NCI-H2196 (cell line): ENCODE measurements at regions not wholly inside any gene's neighbourhood (a gene's known extent, or its start where the extent isn't known, plus 50 kb on each side); places are given as distances from the start of the nearest gene placed in this dataset.

Source experiments
- DNase-seq: peaks from one replicate; lab custom pipeline; 2025; ENCODE audit not compliant: unreplicated experiment; lab: John Stamatoyannopoulos, UW

DNA sequence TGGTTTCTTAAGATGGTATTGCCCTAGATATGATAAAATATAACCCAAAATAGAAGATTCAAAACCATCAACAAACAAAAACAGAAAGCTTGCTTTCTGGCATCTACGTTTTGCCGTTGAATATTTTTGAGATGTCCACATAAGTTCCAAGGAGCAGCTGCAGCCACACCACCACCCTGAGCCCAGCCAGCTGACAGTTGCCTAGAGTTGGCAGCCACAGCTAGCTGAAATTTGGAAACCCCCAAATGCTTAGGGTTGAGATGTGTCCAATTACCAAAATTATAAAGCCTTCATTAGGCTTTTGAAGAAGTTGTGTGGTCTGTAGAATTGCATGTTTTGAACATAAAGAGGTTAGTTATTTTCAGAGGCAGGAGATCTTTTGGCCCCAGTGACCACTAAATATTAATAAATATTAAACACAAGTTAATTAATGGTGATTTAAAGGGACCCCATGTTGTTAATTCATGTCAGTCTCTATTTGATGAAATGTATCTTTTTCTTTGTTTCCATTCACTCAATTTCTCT is 118.1 kb upstream of the DTNA start:
- DNase-seq, result no peak

DNA sequence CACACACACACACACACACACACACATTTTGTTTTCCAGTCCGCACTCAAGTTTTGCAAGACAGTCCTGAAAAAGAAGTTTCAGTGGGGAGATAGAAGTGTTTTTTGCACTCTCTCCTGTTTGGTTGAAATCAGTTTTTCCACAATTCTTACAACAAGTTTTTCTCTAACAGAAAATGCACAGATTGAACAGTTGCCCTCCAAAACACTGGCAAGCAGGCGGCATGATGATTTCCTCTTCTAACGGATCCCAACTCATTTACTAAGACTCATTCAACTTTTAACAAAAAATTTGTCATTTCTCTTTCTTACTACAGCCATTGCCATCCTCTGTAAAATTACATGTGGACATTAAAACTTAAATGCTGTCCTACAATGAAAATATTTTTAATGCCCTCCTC is 117.6 kb upstream of the DTNA start:
- no peak for DNase-seq

DNA sequence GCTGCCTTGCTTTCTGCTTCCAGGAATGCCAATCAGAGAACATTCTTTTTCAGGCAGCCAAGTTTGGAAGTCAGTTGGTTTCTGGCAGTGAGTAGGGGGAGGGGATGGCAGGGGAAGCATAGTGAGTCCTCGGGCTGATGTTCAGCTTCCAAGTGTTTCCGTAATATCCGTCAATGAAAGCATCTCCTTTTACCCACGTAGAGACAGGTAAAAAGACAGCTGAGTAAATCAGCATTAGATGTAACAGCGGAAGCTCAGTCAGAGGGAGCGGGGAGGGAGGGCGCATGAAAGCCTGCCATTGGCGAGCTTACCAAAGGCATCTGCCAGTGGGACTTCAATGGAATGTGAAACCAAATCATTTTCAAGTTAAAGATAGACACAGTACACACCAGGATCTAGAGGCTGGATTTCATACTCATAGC is 117.1 kb upstream of the DTNA start:
- DNase-seq, result peak; percentile 29

DNA sequence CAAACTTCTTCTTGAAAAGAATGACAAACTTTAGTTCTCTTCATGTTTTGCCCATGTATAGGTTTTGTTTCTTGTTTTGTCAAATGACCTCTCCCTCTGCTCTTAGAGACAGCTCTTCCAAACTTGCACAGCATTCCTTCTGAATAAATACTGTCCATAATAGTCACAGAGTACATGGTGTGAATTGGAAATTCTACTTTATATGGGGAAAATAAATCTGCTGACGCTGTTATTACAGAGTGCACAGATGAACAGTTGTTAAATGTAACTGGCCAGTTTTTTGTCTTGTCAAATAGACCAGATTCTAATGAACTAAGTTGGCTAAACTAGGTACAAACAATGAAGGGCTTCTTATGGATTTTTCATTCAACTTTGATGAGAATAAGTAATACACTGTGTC is 115.8 kb upstream of the DTNA start:
- no peak for DNase-seq

DNA sequence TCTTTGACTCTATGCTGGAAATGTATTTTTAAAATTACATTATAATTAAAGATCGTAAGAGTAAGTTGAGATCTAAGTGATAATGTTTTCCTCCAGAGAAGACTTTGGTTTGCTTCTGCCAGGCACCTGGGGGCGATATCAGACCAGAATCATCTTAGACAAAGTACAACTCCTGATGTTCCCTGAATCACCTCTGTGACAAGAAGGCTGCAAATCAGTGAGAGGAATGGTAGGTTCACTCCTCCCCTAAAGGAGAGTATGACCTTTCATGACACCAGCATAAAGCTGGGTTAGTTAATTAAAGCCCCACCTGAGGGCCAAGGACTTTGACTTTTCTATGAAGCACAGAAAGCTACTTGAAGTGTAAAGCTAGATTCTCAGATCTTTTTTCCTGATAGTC is 114.4 kb upstream of the DTNA start:
- DNase-seq, result peak; percentile 45

DNA sequence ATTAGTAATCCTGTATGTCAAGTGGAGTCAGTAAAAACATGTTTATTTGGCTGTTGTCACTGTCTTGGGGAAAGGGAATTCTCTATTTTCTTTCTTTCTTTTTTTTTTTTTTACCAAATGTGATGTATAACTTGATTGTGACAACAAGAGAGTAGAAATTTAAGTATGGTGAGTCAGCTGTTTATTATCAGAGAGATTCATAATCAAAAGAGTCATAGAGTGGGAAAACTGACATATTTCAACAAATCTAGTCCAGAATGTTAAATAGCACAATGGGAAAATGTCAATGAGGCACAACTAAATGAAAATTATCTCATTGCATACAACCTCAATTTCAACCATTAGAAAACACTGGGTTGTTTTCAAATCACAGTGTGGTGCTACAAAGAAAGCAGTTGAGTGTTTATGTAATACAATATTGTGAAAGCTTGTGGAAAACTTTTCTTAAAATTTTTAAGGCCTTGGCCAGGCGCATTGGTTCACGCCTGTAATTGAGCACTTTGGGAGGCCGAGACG is 111.9 kb upstream of the DTNA start:
- no peak for DNase-seq

DNA sequence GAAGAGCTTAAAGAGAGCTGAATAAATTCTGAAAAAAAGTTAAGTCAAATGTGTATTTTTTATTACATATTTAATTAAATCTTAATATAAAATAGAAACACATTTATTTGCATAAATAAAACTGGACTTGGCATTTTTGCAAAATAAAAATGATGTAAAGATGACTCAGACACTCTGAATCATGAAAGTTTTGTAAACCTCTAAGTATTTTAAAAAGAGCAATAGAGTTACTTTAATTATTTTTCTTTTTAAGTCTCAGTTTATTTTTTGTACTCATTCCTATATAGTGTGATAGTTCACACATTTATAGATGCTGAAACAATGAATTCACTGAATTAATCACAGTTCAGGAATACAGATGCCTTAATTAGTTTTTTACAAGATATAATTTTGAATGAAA is 109.9 kb upstream of the DTNA start:
- DNase-seq, result no peak

DNA sequence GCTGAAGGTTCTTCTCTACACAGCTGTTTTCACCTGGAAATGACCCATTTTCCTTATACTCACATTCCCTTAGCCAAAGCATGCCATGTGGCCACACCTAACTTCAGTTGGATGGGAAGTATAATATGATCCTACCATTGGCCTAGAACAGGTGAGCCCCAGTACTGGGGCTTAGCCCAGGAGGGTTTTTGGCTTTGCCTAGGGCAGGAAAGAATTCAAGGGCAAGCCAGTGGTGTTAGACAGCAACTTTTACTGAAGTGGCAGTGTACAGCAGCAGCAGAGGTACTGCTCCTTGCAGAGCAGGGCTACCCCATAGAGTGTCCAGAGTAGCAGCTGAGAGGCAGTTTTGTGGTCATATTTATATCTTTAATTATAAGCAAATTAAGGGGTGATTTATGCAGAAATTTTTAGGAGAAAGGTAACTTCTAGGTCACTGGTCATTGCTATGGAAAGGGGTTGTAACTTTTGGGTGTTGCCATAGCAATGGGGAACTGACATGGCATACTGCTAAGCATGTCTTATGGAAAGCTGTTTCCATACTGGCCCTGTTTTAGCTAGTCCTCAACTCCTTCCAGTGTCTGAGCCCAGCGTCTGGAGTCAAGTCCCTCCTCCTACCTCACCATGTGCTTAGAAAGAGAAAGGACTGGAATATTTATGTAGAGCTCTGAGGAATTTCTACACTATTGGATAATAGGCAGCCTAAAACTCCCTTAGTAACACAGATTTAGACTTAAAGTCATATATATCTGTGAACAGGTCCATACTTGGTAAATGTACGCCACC is 109.0 kb upstream of the DTNA start:
- DNase-seq, result no peak

DNA sequence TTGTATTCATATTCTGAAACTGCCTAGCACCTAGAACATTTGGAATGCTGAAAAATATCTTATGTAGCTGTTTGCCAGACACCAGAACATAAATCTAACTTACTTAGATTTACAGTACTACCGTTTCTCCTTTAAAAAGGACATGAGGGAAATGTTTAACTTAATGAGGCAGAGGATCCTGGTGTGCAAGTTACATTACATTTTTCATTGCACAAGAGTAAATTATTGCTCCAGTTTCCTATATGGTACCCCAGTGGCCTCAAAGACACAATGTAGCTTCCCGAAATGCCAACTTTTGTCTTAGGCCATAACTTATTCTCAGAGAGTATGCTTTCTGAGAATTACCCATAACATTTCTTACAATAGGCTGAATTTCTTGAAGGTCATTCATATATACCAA is 105.5 kb upstream of the DTNA start:
- DNase-seq, result no peak

DNA sequence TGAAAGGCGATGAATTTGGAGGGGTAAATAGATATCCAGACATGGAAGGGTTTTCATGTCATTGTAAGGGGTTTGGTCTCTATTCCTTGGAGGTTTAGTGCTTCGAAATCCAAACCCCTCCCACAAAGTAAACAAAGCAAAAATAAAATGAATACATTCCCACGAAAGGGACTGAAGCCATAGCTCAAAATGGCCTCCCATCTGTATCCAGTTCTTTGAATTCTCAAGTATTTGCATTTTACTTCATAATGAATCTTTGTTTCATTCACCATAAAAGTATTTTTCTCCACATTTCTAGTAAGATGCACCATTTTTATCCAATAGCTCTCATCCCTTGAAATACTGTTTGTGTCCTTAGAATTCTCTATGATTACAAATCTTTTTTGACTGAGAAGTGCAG is 103.2 kb upstream of the DTNA start:
- no peak for DNase-seq

DNA sequence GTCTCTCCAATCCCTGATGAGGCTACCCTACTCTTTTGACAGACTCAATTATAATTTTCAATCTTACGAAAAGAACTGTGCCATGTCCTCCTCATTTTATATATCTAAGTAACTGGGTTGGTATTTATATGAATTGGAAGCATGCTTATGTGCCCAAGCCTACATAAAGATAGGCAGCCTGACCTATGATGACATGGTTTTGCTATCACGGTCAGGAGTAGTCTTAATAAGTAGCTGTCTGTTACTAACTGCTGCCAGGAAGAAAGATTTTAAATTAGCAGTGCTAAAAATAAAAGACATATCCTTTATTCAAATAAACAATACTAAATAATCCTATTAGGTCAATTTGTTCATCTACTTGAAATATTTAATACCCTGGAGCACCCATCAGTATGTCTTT is 102.0 kb upstream of the DTNA start:
- DNase-seq, result no peak

DNA sequence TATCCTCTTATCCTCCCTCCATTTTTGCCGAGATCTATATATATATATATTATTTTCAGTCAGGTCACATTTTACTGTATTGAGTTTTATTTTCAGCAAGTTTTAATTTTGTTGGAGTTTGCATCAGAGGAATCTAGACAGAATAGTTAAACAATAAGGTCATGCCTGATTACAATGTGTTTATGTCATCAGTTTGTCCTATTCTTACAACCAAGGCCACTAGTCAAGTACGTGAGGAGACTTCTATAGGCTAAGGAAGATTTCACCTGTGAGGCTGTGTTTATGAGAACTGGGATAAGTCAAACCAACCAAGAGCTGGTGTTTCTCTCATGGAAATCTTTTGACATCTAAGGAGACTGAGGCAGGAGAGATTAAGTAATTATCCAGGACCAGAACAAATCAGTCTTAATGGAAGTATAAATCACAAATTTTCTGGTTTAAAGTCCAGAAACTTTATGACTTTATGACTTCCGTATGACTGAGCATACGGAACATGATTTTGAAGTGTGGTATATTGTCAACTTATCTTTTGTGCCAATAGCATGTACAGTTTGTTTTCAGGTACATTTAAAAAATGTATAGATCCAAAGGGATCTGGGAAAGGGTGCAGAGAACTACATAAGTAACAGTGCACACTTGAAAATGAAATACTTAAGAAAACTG is 100.0 kb upstream of the DTNA start:
- DNase-seq, result no peak

DNA sequence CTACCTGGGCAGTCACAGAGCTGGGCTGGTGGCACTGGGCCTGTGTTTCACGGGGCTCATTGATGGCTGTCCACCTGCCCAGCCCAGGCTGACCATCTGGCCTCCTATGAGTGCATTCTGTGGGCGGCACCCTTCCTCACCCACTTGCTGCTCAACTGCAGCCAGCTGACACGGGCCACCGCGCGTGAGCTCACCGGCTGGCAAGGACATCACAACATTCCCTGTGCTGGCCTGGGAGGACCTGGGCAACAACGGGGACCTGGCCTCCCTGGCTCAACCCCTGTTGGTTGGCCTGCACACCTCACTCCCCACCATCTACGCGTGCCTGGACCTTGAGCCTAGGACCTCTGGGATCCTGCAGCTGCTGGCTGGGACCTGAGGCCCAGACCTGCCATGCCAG is 98.2 kb upstream of the DTNA start:
- no peak for DNase-seq

DNA sequence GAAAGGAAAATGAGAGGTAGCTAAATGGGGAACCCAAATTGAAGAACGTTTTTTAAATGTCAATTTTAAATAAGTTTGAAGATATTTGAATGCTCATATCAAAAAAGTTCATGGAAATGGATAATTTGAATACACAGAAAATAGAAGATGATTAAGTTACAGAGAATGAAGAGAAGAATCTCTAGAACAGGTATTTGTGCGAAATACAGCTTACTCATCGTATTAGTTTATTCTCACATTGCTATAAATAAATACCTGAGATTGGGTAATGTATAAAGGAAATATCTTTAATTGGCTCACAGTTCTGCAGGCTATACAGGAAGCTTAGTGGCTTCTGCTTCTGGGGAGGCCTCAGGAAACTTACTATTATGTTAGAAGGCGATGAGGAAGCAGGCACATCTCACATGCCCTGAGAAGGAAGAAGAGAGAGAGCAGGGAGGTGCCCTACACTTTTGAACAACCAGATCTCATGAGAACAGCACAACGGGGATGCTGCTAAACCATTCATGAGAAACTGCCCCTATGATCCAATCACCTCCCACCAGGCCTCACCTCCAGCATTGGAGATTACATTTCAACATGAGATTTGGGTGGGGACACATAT is 89.7 kb upstream of the DTNA start:
- no peak for DNase-seq

DNA sequence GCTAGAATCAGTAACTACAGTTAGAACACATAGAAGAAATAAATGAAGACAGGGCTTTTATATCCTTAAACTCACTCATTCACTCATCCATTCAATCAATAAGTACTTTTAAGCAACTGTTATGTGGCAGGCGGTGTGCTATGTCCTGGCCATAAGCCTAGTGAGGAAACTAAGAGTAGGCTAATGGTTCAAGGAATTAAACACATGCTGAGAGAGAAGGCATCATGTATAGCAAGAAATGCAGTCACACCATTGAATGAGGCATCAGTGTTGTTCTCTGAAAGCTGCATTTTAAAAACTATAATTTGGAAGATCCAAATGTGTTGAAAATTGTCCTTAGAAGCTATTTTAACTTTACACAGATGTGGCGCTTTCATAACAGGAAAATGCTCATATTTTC is 86.5 kb upstream of the DTNA start:
- no peak for DNase-seq

DNA sequence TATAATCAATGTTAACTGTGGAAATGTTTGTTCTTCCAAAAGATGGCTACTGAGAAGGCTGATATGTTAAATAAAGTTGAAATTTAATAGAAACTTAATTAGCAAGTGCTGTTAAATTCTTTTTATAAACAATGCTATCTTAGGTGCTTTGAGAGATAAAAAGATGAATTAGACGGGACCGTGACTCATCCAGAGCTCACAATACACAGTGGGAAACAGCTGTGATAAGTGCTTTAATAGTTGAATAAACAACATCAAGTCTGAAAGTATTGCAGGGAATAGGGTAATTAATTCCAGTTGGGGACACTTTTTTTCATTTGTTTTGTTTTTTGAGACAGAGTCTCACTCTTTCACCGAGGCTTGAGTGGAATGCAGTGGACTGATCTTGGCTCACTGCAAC is 85.5 kb upstream of the DTNA start:
- no peak for DNase-seq

DNA sequence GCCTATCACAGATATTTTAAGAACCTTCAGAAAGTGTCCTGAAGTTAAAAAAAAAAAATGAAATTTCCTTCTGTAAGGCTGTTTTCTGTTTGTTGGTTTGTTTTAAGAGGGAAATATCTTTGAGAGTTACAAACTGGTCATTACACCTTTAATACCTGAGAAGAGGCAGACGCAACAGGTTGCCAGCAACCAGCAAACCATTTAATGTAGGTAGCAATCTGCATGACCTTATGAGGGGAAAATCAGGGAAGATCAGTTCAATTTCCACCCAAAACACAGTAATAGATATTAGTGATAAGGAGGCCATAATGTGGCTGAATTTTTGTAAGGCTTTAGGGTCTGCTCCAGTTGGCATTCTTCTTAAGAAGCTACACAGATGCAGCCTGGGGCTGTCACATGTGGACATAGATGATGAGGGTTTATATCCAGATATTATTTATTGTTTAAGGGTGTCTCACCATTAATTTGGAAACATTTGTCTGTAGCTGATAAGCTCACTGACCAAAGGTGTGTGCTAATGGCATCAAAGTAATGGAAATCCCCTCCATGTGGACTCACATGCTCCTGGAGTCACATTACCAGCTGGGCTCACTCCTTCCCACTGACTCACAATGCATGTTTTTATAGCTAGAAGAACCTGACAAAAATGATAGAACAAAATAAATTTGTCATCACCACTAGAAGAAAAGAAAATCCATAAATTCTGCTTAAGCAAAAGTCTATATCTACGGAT is 83.5 kb upstream of the DTNA start:
- DNase-seq, result no peak

DNA sequence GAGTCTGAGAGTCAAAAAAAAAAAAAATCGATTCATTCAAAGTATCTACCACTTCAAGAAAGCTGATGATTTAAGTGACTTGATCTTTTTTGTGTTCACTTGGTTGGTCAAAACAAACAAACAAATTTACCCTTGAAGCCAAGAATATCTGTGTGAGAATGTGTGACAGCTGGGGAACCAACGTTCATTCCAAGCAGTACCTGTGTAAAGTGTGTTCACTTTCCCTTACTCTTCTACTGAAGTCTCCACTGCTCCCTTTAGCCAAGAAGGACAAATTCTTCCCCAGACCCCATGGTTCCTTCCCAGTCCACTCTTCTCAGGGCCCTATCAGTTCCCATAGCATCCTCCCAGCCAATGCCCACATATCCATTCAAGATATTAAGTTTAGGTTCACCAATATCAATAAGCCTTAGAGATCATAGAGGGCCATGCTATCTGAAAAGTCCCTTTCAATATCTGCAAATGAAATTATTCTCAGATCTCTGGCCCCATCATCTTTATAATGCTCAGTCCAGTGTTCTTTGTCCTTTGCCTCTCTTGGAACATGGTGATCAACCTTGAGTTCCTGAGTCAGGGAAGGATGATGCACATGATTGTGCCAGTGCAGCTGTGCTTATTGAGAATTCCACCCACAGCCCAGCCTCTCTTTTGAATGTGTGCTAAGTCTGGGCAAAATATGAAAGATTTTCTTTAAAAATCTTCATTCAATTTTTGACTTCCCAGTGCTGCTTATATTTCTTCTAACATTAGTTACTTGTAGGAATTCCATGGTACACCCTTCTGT is 82.8 kb upstream of the DTNA start:
- no peak for DNase-seq

DNA sequence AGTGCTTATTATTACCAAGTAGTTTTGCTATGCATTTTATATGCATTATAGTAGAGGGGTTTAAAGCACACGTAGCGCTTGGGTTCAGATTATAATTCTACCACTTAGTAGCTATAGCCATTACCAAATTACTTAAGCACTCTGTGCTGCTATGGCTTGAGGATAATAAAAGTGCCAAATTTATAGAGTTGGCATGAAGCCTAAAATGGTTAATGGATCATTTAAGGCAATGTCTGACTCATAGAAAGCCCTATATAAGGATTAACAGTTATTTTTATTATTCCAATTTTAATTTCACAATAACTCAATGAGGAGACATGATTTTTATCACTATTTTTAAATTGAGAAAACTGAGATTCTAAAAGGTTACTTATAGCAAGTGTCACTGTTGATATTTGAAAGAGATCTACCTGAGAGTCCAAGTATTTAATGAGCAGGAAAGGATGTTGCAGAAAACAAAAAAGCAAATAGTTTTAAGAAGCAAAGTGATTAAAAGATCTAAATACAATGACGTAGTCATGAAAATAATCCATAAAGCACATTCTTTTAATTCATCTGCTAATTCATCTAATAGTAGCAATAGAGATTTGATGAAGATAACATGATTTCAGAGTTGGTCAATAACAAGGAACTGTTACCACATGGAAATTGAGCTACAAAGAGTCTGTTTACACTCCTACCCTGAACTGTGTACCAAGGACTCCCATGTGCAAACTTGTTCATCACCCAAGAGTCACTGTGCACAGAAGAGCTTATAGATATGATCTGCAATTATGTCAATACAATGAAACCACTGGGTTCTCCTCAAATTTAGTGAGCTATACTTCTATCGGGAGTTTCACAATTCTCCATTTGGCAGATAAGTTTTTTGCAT is 78.8 kb upstream of the DTNA start:
- DNase-seq, result no peak

DNA sequence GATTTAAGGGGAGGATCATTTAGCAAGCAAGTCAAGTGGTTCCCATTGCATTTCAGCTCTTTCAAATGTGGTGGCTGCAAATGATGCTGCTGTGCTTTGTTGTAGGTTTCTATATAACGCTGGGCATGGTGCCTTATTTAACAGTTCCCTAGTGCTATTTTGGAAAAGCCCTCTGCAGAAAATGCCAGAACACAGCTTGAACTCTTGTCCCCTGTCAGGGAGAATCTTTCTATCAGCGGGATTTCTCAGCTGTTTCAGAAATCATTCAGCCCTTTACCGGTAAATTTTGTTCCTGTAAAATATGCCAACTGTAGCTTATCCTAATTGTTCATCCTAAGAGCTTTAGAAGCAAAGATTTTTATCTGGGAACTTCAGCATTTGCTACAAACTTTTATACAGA is 77.8 kb upstream of the DTNA start:
- no peak for DNase-seq
